Stomach (tissue), 4 donors: ENCODE measurements at regions not wholly inside any gene's neighbourhood (a gene's known extent, or its start where the extent isn't known, plus 50 kb on each side); places are given as distances from the start of the nearest gene placed in this dataset.

Experiments used
- EP300 ChIP-seq: sonication (generic); formaldehyde crosslinking; IDR thresholded peaks from one replicate; pipeline ENCODE4 v1.6.1; 2017; ENCODE audit warnings: antibody characterized with exemption
- POLR2A ChIP-seq, 4 donors: fragments of 450-650 bp; IDR thresholded peaks; one replicate each; pipeline ENCODE4 v1.6.1; 2016; ENCODE audit warnings: antibody characterized with exemption in 4 of 4, control low read depth in 2 of 4, mild to moderate bottlenecking in 1 of 4, moderate library complexity in 1 of 4
- POLR2AphosphoS5 ChIP-seq, 3 donors: sonication (generic); formaldehyde crosslinking; IDR thresholded peaks; one replicate each; pipeline ENCODE4 v1.6.1; 2016; ENCODE audit warnings: antibody characterized with exemption in 3 of 3
- TF ChIP-seq, protein P1 (sequence below), 7 experiments: fragments of 450-650 bp in 4 of 7; fragments of 200-600 bp in 3 of 7; sonication (generic) in 3 of 7; IDR thresholded peaks; one replicate each; pipeline ENCODE4 v1.5.1; 2016 to 2019; ENCODE audit warnings: antibody characterized with exemption in 7 of 7, control low read depth in 2 of 7, mild to moderate bottlenecking in 1 of 7

GRCh38 chr18:71008257-71008656 is 719.4 kb downstream of the SOCS6 start:
- TF ChIP-seq, protein P1, sequence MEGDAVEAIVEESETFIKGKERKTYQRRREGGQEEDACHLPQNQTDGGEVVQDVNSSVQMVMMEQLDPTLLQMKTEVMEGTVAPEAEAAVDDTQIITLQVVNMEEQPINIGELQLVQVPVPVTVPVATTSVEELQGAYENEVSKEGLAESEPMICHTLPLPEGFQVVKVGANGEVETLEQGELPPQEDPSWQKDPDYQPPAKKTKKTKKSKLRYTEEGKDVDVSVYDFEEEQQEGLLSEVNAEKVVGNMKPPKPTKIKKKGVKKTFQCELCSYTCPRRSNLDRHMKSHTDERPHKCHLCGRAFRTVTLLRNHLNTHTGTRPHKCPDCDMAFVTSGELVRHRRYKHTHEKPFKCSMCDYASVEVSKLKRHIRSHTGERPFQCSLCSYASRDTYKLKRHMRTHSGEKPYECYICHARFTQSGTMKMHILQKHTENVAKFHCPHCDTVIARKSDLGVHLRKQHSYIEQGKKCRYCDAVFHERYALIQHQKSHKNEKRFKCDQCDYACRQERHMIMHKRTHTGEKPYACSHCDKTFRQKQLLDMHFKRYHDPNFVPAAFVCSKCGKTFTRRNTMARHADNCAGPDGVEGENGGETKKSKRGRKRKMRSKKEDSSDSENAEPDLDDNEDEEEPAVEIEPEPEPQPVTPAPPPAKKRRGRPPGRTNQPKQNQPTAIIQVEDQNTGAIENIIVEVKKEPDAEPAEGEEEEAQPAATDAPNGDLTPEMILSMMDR (IDR thresholded peaks at IDR 0.05) = no peak
- TF ChIP-seq POLR2A (IDR thresholded peaks at IDR 0.05) (no peak), EP300 (no peak), POLR2AphosphoS5 (IDR thresholded peaks at IDR 0.05) (no peak)
